ENCODE measurements at regions not wholly inside any gene's neighbourhood (a gene's known extent, or its start where the extent isn't known, plus 50 kb on each side); places are given as distances from the start of the nearest gene placed in this dataset.

- no peak for DNase-seq
These were observed 178.7 kb downstream of the SPRY1 start for GRCh38 chr4:123575291-123575690.

- DNase-seq = no peak
These were observed 180.8 kb downstream of the SPRY1 start for GRCh38 chr4:123577225-123577906.

GRCh38 chr4:123578276-123579029, 181.9 kb downstream of the SPRY1 start:
- DNase-seq = no peak

GRCh38 chr4:123579961-123580360, 183.4 kb downstream of the SPRY1 start:
- DNase-seq = peak; percentile 20

GRCh38 chr4:123580981-123581664, 184.5 kb downstream of the SPRY1 start:
- no peak for DNase-seq

- DNase-seq = no peak
These were observed 185.2 kb downstream of the SPRY1 start for GRCh38 chr4:123581802-123582201.

GRCh38 chr4:123583043-123583442, 186.4 kb downstream of the SPRY1 start:
- DNase-seq = no peak

- DNase-seq = no peak
These were observed 188.5 kb downstream of the SPRY1 start for GRCh38 chr4:123585111-123585510.

- peak; percentile 62 for DNase-seq
These were observed 191.4 kb downstream of the SPRY1 start for GRCh38 chr4:123587983-123588494.

- peak; percentile 50 for DNase-seq
These were observed 192.1 kb downstream of the SPRY1 start for GRCh38 chr4:123588631-123589241.

GRCh38 chr4:123589301-123589700, 192.7 kb downstream of the SPRY1 start:
- DNase-seq = no peak

GRCh38 chr4:123591875-123592274, 195.3 kb downstream of the SPRY1 start:
- no peak for DNase-seq

- DNase-seq = no peak
These were observed 197.1 kb downstream of the SPRY1 start for GRCh38 chr4:123593655-123594054.

GRCh38 chr4:123596805-123597204, 200.2 kb downstream of the SPRY1 start:
- no peak for DNase-seq

GRCh38 chr4:123597586-123597985, 201.0 kb downstream of the SPRY1 start:
- peak; percentile 52 for DNase-seq

GRCh38 chr4:123598331-123598730, 201.7 kb downstream of the SPRY1 start:
- no peak for DNase-seq

GRCh38 chr4:123599061-123599919, 202.7 kb downstream of the SPRY1 start:
- no peak for DNase-seq

- peak; percentile 23 for DNase-seq
These were observed 203.6 kb downstream of the SPRY1 start for GRCh38 chr4:123599920-123600810.

GRCh38 chr4:123600987-123601904, 204.7 kb downstream of the SPRY1 start:
- no peak for DNase-seq

GRCh38 chr4:123602007-123602406, 205.4 kb downstream of the SPRY1 start:
- DNase-seq = no peak
